Liver (tissue), 8 donors: ENCODE measurements at regions not wholly inside any gene's neighbourhood (a gene's known extent, or its start where the extent isn't known, plus 50 kb on each side); places are given as distances from the start of the nearest gene placed in this dataset.
"Not testable (repeated sequence)": the region's sequence is repeated elsewhere in the genome, so short reads cannot be mapped to it uniquely, and the experiment has no call there.

Experiments used
- DNase-seq: peaks from one replicate; pipeline ENCODE4 v3.0.0-alpha.2; 2017; ENCODE audit warnings: low spot score
- H3K27ac ChIP-seq, 2 donors: one replicate each; pipeline ENCODE4 v1.7.0; 2013; ENCODE audit warnings: inconsistent platforms in 2 of 2, low read length in 2 of 2, control low read depth in 1 of 2, low read depth in 1 of 2, mild to moderate bottlenecking in 1 of 2
- H3K27me3 ChIP-seq, 4 donors: one replicate each; pipeline versions ENCODE4 v1.6.1 to v1.7.0; 2013; ENCODE audit warnings: low read length in 3 of 4, inconsistent platforms in 1 of 4, mild to moderate bottlenecking in 1 of 4, moderate library complexity in 1 of 4; ENCODE audit not compliant: control insufficient read depth in 4 of 4, insufficient read depth in 4 of 4
- H3K36me3 ChIP-seq, 4 donors: one replicate each; pipeline versions ENCODE4 v1.6.1 to v1.7.0; 2013; ENCODE audit warnings: low read length in 3 of 4, mild to moderate bottlenecking in 3 of 4, low read depth in 1 of 4, moderate library complexity in 1 of 4; ENCODE audit not compliant: control insufficient read depth in 4 of 4, insufficient read depth in 3 of 4
- H3K4me1 ChIP-seq, 4 donors: one replicate each; pipeline versions ENCODE4 v1.6.1 to v1.7.0; 2013; ENCODE audit warnings: low read length in 3 of 4, mild to moderate bottlenecking in 3 of 4, moderate library complexity in 1 of 4; ENCODE audit not compliant: control insufficient read depth in 4 of 4, insufficient read depth in 4 of 4
- H3K4me3 ChIP-seq, 3 donors: one replicate each; pipeline versions ENCODE4 v1.6.1 to v1.7.0; 2013; ENCODE audit warnings: low read length in 3 of 3, control low read depth in 1 of 3, low read depth in 1 of 3, mild to moderate bottlenecking in 1 of 3
- H3K9ac ChIP-seq, 2 donors: one replicate each; pipeline ENCODE4 v1.7.0; 2013; ENCODE audit warnings: low read length in 2 of 2, mild to moderate bottlenecking in 2 of 2, moderate library complexity in 2 of 2, control low read depth in 1 of 2, low read depth in 1 of 2
- H3K9me3 ChIP-seq, 4 donors: one replicate each; pipeline versions ENCODE4 v1.6.1 to v1.7.0; 2013; ENCODE audit warnings: low read length in 3 of 4; ENCODE audit not compliant: control insufficient read depth in 4 of 4
- ATF3 ChIP-seq: IDR thresholded peaks from 2 replicates; pipeline ENCODE4 v1.6.1; 2016; ENCODE audit warnings: antibody characterized with exemption
- CTCF ChIP-seq: fragments of 150-350 bp; IDR thresholded peaks from 2 replicates; pipeline ENCODE4 v1.5.1; 2017; ENCODE audit warnings: improper control_type of control experiment, low read depth, low read length; ENCODE audit not compliant: missing input control
- EGR1 ChIP-seq, 2 donors: IDR thresholded peaks; 2 replicates each; pipeline ENCODE4 v1.6.1; 2016 to 2018; ENCODE audit warnings: antibody characterized with exemption in 2 of 2, low read depth in 2 of 2
- FOXA1 ChIP-seq: IDR thresholded peaks from 2 replicates; pipeline ENCODE4 v1.6.1; 2016; ENCODE audit warnings: antibody characterized with exemption
- FOXA2 ChIP-seq: IDR thresholded peaks from 2 replicates; pipeline ENCODE4 v1.6.1; 2016; ENCODE audit warnings: antibody characterized with exemption
- GABPA ChIP-seq, 2 donors: IDR thresholded peaks in 1 of 2; conservative IDR thresholded peaks in 1 of 2; 2 replicates each; pipeline ENCODE4 v1.6.1; 2016; ENCODE audit warnings: antibody characterized with exemption in 2 of 2, mild to moderate bottlenecking in 1 of 2, moderate library complexity in 1 of 2
- HNF4A ChIP-seq, 2 donors: conservative IDR thresholded peaks; 2 replicates each; pipeline ENCODE4 v1.6.1; 2016; ENCODE audit warnings: antibody characterized with exemption in 2 of 2, mild to moderate bottlenecking in 2 of 2
- HNF4G ChIP-seq: IDR thresholded peaks from 2 replicates; pipeline ENCODE4 v1.6.1; 2016; ENCODE audit warnings: antibody characterized with exemption
- JUND ChIP-seq, 2 donors: IDR thresholded peaks; 2 replicates each; pipeline ENCODE4 v1.6.1; 2016; ENCODE audit warnings: antibody characterized with exemption in 2 of 2
- MAX ChIP-seq: IDR thresholded peaks from 2 replicates; pipeline ENCODE4 v1.6.1; 2016; ENCODE audit warnings: antibody characterized with exemption
- NR2F2 ChIP-seq: IDR thresholded peaks from 2 replicates; pipeline ENCODE4 v1.6.1; 2016; ENCODE audit warnings: antibody characterized with exemption
- RXRA ChIP-seq, 2 donors: IDR thresholded peaks; 2 replicates each; pipeline ENCODE4 v1.6.1; 2017 to 2018; ENCODE audit warnings: antibody characterized with exemption in 2 of 2, mild to moderate bottlenecking in 1 of 2
- SP1 ChIP-seq: IDR thresholded peaks from 2 replicates; pipeline ENCODE4 v1.6.1; 2018; ENCODE audit warnings: antibody characterized with exemption, mild to moderate bottlenecking
- YY1 ChIP-seq: IDR thresholded peaks from 2 replicates; pipeline ENCODE4 v1.6.1; 2016; ENCODE audit warnings: antibody characterized with exemption, mild to moderate bottlenecking
- ZBTB33 ChIP-seq: IDR thresholded peaks from 2 replicates; pipeline ENCODE4 v1.6.1; 2016; ENCODE audit warnings: antibody characterized with exemption
- WGBS: extraction: QIAGEN DNeasy Blood & Tissue Kit; methylation state at CpG from one replicate; pipeline ENCODE4 v1.1.7; 2013; 5-methylcytosine and 5-hydroxymethylcytosine counted together
- donor health status: healthy.
- donor health status: healthy.
- donor health status: healthy.
- donor health status: healthy.
- donor health status: healthy.

- TF ChIP-seq CTCF (no peak), EGR1 (IDR thresholded peaks at IDR 0.05; ENCODE audit: low read depth in 2 of 2) (no peak), HNF4A (conservative IDR thresholded peaks at IDR 0.05) (no peak), ZBTB33 (no peak), RXRA (IDR thresholded peaks at IDR 0.05) (no peak), MAX (no peak), JUND (IDR thresholded peaks at IDR 0.05) (no peak), HNF4G (no peak), FOXA2 (no peak), YY1 (no peak)
These were observed 919.5 kb downstream of the DTWD2 start (continued) for GRCh38 chr5:118068886-118069285.

GRCh38 chr5:118063836-118064235, 924.5 kb downstream of the DTWD2 start:
- H3K27me3 ChIP-seq, DNase-seq, H3K4me1 ChIP-seq, H3K9me3 ChIP-seq, H3K9ac ChIP-seq, H3K36me3 ChIP-seq, H3K27ac ChIP-seq, H3K4me3 ChIP-seq: not testable (repeated sequence)

GRCh38 chr5:118060833-118061232, 927.5 kb downstream of the DTWD2 start:
- no peaks in the 10 kb centered on the region for H3K36me3 ChIP-seq
- no peak overlapping the region for H3K27ac ChIP-seq
- DNase-seq: no peak
- H3K9ac ChIP-seq: no peak overlapping the region
- H3K27me3 ChIP-seq: peaks cover 0 to 7% (median 1%) of the 10 kb centered on the region in 4 donors
- no peak for TF ChIP-seq SP1
- TF ChIP-seq MAX: no peak
- TF ChIP-seq FOXA1: no peak
- no peak for TF ChIP-seq NR2F2
- no peak for TF ChIP-seq GABPA (IDR thresholded peaks at IDR 0.05 in 1 of 2, conservative IDR thresholded peaks at IDR 0.05 in 1 of 2)
- TF ChIP-seq ATF3: no peak
- 47% methylated on average over 2 of the region's 2 CpGs for WGBS
- H3K4me3 ChIP-seq: no peak overlapping the region
- no peaks in the 10 kb centered on the region for H3K4me1 ChIP-seq
- H3K9me3 ChIP-seq: no peaks in the 10 kb centered on the region
